Endothelial cell of umbilical vein (primary cell): ENCODE measurements at regions not wholly inside any gene's neighbourhood (a gene's known extent, or its start where the extent isn't known, plus 50 kb on each side); places are given as distances from the start of the nearest gene placed in this dataset.

Experiments
- BruUV-seq: library from RNA; stranded (reverse); fragments of 400-500 nt; replicated peaks from 2 replicates; lab custom pipeline; 2021; lab: Mats Ljungman, UMichigan
- CTCF ChIA-PET: fragments of 300-600, 350-600 bp; sonication (Branson Sonifier 250); formaldehyde crosslinking; loops from one replicate; lab custom pipeline; 2021; ENCODE audit warnings: antibody characterized with exemption, inconsistent platforms; lab: Charles Lee
- POLR2A ChIA-PET: fragments of 300-600, 350-600 bp; sonication (Branson Sonifier 250); formaldehyde crosslinking; loops from one replicate; lab custom pipeline; 2021; ENCODE audit warnings: antibody characterized with exemption, inconsistent platforms; lab: Charles Lee
- DNase-seq: peaks from one replicate; pipeline ENCODE4 v3.0.0-alpha.2; 2011; ENCODE audit warnings: low read depth, low spot score
- FAIRE-seq: peaks from 2 replicates; lab custom pipeline; 2011; peaks lifted over from hg19 to GRCh38; lab: Jason Lieb, UNC
- H2AFZ ChIP-seq: 2 replicates; pipeline ENCODE4 v1.6.0; 2012; ENCODE audit warnings: low read depth, low read length, control low read depth, inconsistent platforms
- H3K27ac ChIP-seq: 2 replicates; pipeline ENCODE4 v1.5.1; 2011; ENCODE audit warnings: low read depth, mild to moderate bottlenecking, control low read depth, low read length, moderate library complexity; ENCODE audit not compliant: insufficient read depth
- H3K27me3 ChIP-seq, 2 experiments: 2 replicates each; pipeline versions ENCODE4 v1.6.0 to v1.6.1; 2011; ENCODE audit warnings: low read length in 2 of 2, mixed read lengths in 1 of 2; ENCODE audit not compliant: control insufficient read depth in 2 of 2, insufficient read depth in 2 of 2
- H3K36me3 ChIP-seq, 2 experiments: 2 replicates in 1 of 2; 3 replicates in 1 of 2; pipeline ENCODE4 v1.5.1; 2011; ENCODE audit warnings: low read length in 2 of 2, mild to moderate bottlenecking in 1 of 2, moderate library complexity in 1 of 2; ENCODE audit not compliant: control insufficient read depth in 2 of 2, insufficient read depth in 2 of 2; ENCODE audit errors: extremely low read depth in 1 of 2
- H3K4me1 ChIP-seq: 3 replicates; pipeline ENCODE4 v1.5.1; 2011; ENCODE audit warnings: mild to moderate bottlenecking, low read length; ENCODE audit not compliant: control insufficient read depth, insufficient read depth; ENCODE audit errors: extremely low read depth
- H3K4me2 ChIP-seq: 2 replicates; pipeline ENCODE4 v1.6.1; 2011; ENCODE audit warnings: low read length, control low read depth, mixed read lengths; ENCODE audit not compliant: insufficient read depth
- H3K4me3 ChIP-seq, 3 experiments: fragments of 200-600 bp in 1 of 3; sonication (generic), shearing (Covaris generic) in 1 of 3; replicated peaks in 1 of 3; 2 replicates each; pipeline ENCODE4 v1.5.1; 2011 to 2016; ENCODE audit warnings: control low read depth in 3 of 3, low read length in 3 of 3, mild to moderate bottlenecking in 2 of 3, inconsistent platforms in 1 of 3, low read depth in 1 of 3, moderate library complexity in 1 of 3; ENCODE audit not compliant: insufficient read depth in 1 of 3
- H3K79me2 ChIP-seq: 2 replicates; pipeline ENCODE4 v1.6.0; 2012; ENCODE audit warnings: low read length, inconsistent platforms; ENCODE audit not compliant: control insufficient read depth, insufficient read depth
- H3K9ac ChIP-seq: replicated peaks from 2 replicates; pipeline ENCODE3; 2011; ENCODE audit warnings: low read length, control low read depth; ENCODE audit not compliant: insufficient read depth; ENCODE audit errors: extremely low read depth
- H3K9me1 ChIP-seq: replicated peaks from 3 replicates; pipeline ENCODE4 v1.6.0; 2011; ENCODE audit warnings: mild to moderate bottlenecking, low read length; ENCODE audit not compliant: control insufficient read depth, insufficient read depth; ENCODE audit errors: extremely low read depth
- H3K9me3 ChIP-seq: replicated peaks from 2 replicates; pipeline ENCODE4 v1.5.1; 2012; ENCODE audit warnings: low read length, inconsistent platforms; ENCODE audit not compliant: control insufficient read depth, insufficient read depth
- H4K20me1 ChIP-seq: replicated peaks from 2 replicates; pipeline ENCODE3; 2011; ENCODE audit warnings: mild to moderate bottlenecking, low read length; ENCODE audit not compliant: control insufficient read depth, insufficient read depth; ENCODE audit errors: extremely low read depth
- EZH2 ChIP-seq: IDR thresholded peaks from 2 replicates; pipeline ENCODE4 v1.6.1; 2012; ENCODE audit warnings: borderline replicate concordance, low read depth, mild to moderate bottlenecking, moderate library complexity, low read length, inconsistent platforms; ENCODE audit not compliant: severe bottlenecking
- FOS ChIP-seq: IDR thresholded peaks from 2 replicates; pipeline ENCODE4 v1.6.1; 2011; ENCODE audit warnings: mild to moderate bottlenecking, low read length, moderate library complexity, borderline replicate concordance; ENCODE audit not compliant: insufficient read depth
- GATA2 ChIP-seq: IDR thresholded peaks from 2 replicates; pipeline ENCODE4 v1.7.0; 2011; ENCODE audit warnings: low read depth, mild to moderate bottlenecking, moderate library complexity, mixed read lengths, low read length; ENCODE audit not compliant: insufficient read length, insufficient read depth
- JUN ChIP-seq: IDR thresholded peaks from 2 replicates; pipeline ENCODE4 v1.6.1; 2011; ENCODE audit warnings: borderline replicate concordance, low read depth; ENCODE audit not compliant: insufficient read length, insufficient read depth
- MAX ChIP-seq: IDR thresholded peaks from 2 replicates; pipeline ENCODE4 v1.6.1; 2011; ENCODE audit not compliant: insufficient read depth, insufficient read length
- MYC ChIP-seq: IDR thresholded peaks from one replicate; pipeline ENCODE4 v1.6.1; 2011; ENCODE audit warnings: mild to moderate bottlenecking, low read depth, low read length
- POLR2A ChIP-seq: IDR thresholded peaks from 2 replicates; pipeline ENCODE4 v1.6.1; 2012; ENCODE audit warnings: low read depth, mild to moderate bottlenecking, control low read depth, low read length
- POLR2AphosphoS5 ChIP-seq: IDR thresholded peaks from 2 replicates; pipeline ENCODE4 v1.6.1; 2012; ENCODE audit warnings: low read depth, mild to moderate bottlenecking, control low read depth, low read length, moderate library complexity; ENCODE audit not compliant: insufficient read depth
- dilution Hi-C: fragments of 300-500 bp; cut with MboI; formaldehyde crosslinking; loops from one replicate; pipeline ENCODE4 v1.15.0; 2019; ENCODE audit warnings: low sequenced_read_pairs; ENCODE audit not compliant: extremely low pct_ligation_motif_present
- intact Hi-C: fragments of 100-400 bp; cut with micrococcal nuclease; formaldehyde crosslinking; loops from one replicate; pipeline ENCODE4 v1.10.0; 2022
- TF ChIP-seq, protein P1 (sequence below), 2 donors: IDR thresholded peaks; 1 replicate in 1 of 2; 2 replicates in 1 of 2; pipeline ENCODE4 v1.5.1; 2011; ENCODE audit warnings: low read length in 2 of 2, mild to moderate bottlenecking in 2 of 2, moderate library complexity in 2 of 2, control low read depth in 1 of 2, inconsistent platforms in 1 of 2, low read depth in 1 of 2; ENCODE audit not compliant: insufficient read depth in 1 of 2; ENCODE audit errors: extremely low read depth in 1 of 2

DNA sequence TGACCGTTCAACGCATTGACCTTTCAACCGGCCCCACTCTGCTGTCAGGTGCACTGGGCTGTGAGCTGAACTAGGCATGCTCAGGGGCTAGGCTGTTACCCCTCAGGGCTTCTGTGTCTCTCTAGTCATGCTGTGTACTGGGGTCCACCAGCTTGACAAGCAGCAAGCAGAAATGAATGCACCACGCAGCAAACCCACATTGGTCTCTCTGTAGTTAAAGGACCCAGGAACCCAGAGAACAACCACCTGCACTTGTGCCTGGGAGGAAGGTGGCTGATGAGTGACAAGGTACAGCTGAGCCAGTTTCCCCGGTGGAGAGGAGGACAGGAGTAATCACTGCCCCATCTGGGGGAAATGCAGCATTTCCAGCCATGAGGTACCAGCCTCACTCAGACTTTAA, 159.9 kb downstream of the USP12 start:
- H3K9me3 ChIP-seq = no peaks in the 10 kb centered on the region
- no peak overlapping the region for H3K4me2 ChIP-seq
- H3K9me1 ChIP-seq = no peaks in the 10 kb centered on the region
- BruUV-seq = no TSS peak
- intact Hi-C loops = no loop called here
- H2AFZ ChIP-seq = no peak overlapping the region
- CTCF ChIA-PET = interaction anchor here (0.8 kb wide), 1 partner anchor 14 kb away, joined by 4 read pairs; no protein-coding TSS in a partner anchor
- H3K27me3 ChIP-seq = peaks cover 12 to 17% of the 10 kb centered on the region in 2 experiments
- no peak overlapping the region for H3K9ac ChIP-seq
- H3K27ac ChIP-seq = no peak overlapping the region
- H3K4me1 ChIP-seq = no peaks in the 10 kb centered on the region
- no peaks in the 10 kb centered on the region for H3K36me3 ChIP-seq
- dilution Hi-C loops = no loop called here
- no peaks in the 10 kb centered on the region for H4K20me1 ChIP-seq
- TF ChIP-seq GATA2 (no peak), EZH2 (no peak), FOS (no peak), POLR2A (no peak)
- TF ChIP-seq, protein P1, sequence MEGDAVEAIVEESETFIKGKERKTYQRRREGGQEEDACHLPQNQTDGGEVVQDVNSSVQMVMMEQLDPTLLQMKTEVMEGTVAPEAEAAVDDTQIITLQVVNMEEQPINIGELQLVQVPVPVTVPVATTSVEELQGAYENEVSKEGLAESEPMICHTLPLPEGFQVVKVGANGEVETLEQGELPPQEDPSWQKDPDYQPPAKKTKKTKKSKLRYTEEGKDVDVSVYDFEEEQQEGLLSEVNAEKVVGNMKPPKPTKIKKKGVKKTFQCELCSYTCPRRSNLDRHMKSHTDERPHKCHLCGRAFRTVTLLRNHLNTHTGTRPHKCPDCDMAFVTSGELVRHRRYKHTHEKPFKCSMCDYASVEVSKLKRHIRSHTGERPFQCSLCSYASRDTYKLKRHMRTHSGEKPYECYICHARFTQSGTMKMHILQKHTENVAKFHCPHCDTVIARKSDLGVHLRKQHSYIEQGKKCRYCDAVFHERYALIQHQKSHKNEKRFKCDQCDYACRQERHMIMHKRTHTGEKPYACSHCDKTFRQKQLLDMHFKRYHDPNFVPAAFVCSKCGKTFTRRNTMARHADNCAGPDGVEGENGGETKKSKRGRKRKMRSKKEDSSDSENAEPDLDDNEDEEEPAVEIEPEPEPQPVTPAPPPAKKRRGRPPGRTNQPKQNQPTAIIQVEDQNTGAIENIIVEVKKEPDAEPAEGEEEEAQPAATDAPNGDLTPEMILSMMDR (IDR thresholded peaks at IDR 0.05; ENCODE audit: extremely low read depth in 1 of 2, insufficient read depth in 1 of 2, low read depth in 1 of 2, low read length in 2 of 2) = no peak
- POLR2A ChIA-PET = no interaction called here
- no peak overlapping the region for H3K4me3 ChIP-seq
- DNase-seq = no peak
- no peaks in the 10 kb centered on the region for H3K79me2 ChIP-seq
- FAIRE-seq = no peak

GRCh38 chr13:27008733-27009132, 162.9 kb downstream of the USP12 start:
- Histone ChIP-seq H3K9ac (no peak overlapping the region), H3K36me3 (no peaks in the 10 kb centered on the region), H3K4me3 (no peak overlapping the region), H2AFZ (no peak overlapping the region), H3K9me3 (no peaks in the 10 kb centered on the region), H3K4me2 (no peak overlapping the region), H3K27ac (no peak overlapping the region), H3K79me2 (no peaks in the 10 kb centered on the region), H3K4me1 (no peaks in the 10 kb centered on the region), H3K9me1 (no peaks in the 10 kb centered on the region), H4K20me1 (no peaks in the 10 kb centered on the region), H3K27me3 (peaks cover 20 to 29% of the 10 kb centered on the region in 2 experiments)
- dilution Hi-C loops = no loop called here
- intact Hi-C loops = no loop called here
- no TSS peak for BruUV-seq
- TF ChIP-seq MYC (no peak), EZH2 (no peak), FOS (no peak), JUN (no peak), GATA2 (no peak), POLR2A (no peak), POLR2AphosphoS5 (no peak), MAX (no peak)
- TF ChIP-seq, protein P1 (IDR thresholded peaks at IDR 0.05; ENCODE audit: extremely low read depth in 1 of 2, insufficient read depth in 1 of 2, low read depth in 1 of 2, low read length in 2 of 2) = no peak
- FAIRE-seq (no peak), DNase-seq (no peak)
- POLR2A ChIA-PET = no interaction called here
- CTCF ChIA-PET = interaction anchor here (0.6 to 1.4 kb wide), 2 partner anchors 11 to 24 kb away, joined by 4 to 7 read pairs; no protein-coding TSS in a partner anchor
